ENCODE measurements at regions not wholly inside any gene's neighbourhood (a gene's known extent, or its start where the extent isn't known, plus 50 kb on each side); places are given as distances from the start of the nearest gene placed in this dataset.

- DNase-seq, result no peak
These were observed 443.0 kb upstream of the KLF4 start for GRCh38 chr9:107932601-107933000.

DNA sequence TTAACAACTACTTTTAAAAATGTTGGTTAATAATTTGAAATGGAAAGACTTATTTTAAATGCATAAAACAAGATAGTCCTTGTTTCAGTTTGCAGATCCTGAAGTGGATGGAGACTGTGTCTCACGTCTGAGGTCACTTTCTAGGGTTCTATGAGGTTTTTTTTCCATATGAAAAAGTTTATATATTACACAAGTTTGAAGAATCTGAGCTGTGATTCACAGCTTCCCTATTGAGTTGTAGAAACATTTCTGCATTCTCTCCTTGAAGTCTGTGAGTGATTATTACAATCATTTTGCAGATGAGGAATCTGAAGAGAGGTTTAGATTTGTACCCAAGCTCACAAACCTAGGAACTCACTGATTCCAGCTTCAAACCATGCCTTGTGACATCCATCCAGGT lies 442.5 kb upstream of the KLF4 start:
- no peak for DNase-seq

DNA sequence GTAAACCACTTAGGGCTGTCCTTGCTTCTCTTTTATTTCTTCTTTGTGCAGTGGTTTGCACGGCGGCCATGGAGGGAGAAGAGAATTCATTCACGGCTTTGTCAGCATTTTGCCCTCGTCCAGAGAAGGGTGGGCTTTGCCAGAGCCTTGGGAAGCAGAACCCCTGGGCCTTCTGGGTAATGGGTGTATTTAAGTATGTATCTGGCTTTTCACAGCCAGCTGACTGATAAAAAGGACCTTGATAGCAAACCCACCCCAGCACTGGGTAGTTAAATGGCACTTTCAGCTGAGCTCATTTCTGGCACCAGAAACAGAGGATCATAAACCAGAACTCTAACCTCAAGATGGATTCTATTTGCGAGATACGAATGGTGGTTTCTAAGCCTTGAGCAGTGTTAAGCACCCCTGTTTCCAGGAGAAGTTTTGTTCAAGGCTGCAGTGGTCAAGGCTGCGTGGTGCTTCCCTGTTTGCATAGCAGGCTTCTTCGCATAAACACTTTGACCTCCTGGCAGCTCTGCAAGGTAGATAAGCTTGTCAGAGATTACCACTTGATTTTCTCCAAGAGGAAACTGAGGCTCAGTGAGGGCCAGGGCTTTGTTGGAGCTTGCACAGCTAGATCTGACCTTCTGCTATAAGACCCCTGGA lies 441.6 kb upstream of the KLF4 start:
- no peak for DNase-seq

DNA sequence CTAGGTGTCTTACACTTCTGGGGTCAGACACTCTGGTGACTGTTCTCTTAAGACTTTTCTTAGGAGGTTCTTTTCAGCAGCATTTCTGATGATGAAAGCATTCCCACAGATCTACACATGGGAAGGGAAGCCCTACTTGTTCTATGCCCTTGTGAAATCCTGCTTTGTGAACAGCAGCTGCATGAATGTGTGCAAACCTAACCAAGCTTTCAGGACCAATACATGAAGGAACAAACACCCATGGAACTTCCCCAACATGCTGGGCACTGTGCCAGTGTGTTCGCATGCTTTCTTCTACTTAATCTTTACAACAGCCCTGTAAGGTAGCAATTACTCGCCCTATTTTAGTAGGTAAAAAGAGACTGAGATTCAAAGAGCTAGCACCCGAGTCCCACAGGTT lies 439.9 kb upstream of the KLF4 start:
- no peak for DNase-seq

DNA sequence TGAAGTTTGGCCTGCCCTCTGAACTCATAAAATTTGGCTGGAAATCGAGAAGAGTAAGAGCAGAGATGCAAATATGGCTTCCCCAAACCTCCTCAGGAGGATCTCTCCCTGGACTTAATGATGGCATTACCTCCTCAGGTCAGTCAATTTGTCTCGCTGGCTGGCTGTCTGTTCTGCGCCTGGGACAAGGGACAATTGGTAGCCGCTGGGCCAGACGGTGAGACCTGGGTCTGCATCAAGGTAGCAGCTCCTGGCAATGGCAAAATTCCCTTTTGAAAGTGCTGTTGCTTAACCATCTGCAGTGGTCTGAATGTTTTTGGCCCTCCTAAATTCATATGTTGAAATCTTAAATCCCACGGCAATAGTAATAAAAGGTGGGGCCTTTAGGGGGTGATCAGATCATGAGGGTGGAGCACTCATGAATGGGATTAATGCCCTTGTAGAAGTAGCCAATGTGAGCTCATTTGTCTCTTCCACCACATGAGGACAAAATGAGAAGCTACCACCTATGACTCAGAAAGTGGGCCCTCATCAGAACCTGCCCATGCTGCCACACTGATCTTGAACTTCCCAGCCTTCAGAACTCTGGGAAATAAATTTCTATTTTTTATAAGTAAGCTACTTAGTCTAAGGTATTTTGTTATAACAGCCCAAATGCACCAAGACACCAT lies 439.3 kb upstream of the KLF4 start:
- DNase-seq, result no peak

DNA sequence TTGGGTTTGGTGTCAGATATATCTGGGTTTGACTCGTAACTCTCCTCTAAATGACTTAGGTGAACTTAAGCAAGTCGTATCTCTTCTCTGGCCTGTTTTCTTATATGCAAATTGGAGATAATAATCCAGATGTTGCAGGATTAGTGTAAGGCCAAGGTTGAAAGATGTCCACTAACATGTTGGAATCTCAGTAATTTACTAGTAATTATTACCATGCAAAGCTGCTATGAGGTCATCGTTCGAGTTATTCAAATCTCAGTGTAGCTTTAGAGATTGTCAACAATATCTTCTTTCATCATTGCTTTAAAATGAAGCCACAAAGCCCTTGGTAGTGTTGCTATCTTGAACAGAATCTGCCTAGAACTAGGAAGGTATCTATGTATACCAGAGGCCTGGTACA lies 437.7 kb upstream of the KLF4 start:
- DNase-seq, result no peak

- no peak for DNase-seq
These were observed 436.3 kb upstream of the KLF4 start for GRCh38 chr9:107925749-107926297.

DNA sequence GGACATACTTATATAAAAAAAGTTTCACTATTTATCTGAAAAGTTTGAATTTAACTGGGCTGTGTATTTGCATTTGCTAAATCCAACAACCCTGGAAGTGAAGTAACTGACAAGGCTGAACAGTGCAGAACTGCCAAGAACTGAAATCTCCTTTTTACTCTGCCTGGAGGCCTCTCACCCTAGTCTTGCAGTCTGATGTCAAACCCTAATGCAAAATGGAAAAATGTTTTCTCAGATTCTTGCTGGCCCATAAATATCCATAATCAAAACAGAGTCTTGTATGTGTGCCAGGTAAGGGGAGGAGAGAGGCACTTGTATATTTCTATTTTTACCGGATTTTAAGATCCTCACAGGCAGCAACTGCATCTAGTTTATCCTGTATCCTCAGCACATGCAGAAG lies 432.7 kb upstream of the KLF4 start:
- DNase-seq, result no peak

GRCh38 chr9:107919263-107919662 lies 429.7 kb upstream of the KLF4 start:
- no peak for DNase-seq

- no peak for DNase-seq
These were observed 429.2 kb upstream of the KLF4 start for GRCh38 chr9:107918749-107919148.

DNA sequence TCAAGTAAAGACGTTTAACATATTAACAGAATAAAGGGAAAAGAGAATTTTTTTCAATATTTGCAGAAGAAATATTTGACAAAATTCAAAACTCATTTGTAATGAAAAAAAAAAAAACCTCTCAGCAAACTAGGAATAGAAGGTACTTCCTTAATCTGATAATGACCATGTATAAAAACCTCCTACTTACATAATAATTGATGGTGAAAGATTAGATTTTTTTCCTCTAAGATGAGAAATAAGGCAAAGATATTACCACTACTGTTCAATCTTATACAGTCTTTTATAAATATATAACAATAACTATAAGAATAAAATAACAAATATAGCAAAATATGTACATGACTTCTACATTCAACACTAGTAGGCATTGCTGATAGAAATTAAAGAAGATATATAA lies 424.6 kb upstream of the KLF4 start:
- DNase-seq, result no peak

DNA sequence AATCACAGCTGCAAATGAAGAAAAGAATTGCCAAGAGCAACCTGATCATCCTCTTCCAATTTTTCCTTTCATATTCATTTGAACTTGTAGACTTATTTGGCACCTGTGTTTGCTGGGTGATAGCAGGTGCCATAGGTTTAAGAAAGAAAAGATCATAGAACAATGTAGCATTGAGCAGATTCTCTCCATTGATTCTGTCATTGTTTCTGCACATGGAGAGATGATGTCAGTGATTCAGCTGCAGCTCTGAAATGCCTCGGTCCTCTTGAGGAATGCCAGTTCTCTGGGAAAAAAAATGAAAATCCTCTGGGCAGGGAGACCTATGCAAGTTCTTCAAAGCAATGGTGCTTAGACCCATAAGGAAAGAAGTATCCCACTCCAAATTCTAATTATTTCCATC lies 418.1 kb upstream of the KLF4 start:
- no peak for DNase-seq

DNA sequence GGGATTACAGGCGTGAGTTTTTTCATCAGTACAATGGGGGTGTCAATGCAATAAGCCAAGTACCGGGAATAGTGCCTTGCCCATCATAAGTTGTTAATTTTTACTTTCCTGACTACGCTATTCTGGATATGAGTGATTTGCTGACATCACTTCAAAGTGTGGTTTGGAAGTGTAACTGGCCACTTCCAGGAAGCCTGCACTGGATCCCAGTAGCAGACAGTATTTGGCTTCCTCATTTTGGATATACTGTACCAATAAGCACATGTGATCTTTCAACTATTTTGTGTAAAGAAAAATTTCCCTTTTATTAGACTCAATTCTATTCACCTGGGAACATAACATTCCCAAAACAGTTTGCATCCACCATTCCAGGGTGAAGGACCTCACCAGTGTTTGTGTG lies 417.7 kb upstream of the KLF4 start:
- DNase-seq, result no peak

GRCh38 chr9:107906074-107906473 lies 416.5 kb upstream of the KLF4 start:
- no peak for DNase-seq

DNA sequence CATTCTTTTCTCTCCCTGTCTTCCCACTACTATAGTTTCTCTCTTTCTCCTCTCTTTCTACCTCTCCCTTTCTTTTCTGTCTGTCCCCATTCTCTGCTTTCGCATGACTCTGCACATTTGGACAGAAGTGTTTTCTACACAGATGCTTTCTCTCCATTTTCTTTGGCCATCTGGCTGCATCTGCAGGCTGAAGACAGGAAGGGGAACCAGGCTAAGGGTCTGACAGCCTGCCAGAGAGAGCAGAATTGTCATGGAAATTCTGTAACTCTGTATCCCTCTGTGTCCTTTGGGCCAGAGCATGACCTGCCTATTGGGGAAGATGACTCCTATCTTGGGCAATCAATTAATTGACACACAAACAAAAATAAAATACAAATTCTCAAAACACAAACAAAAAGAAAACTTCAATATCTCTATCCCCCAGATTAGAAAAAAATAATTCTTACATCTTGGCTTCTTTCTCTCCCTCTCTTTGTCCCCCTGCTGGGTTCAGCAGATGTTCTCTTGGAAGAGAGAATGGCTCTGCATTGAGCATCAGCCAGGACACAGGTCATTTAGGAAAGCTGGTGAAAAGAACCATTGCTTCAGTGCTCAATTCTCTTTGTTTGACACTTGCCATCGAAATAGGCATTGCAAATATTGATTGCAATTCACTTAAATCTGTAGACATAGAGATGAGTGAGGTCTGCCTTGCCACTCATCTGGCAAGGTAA lies 415.9 kb upstream of the KLF4 start:
- peak; percentile 33 for DNase-seq

DNA sequence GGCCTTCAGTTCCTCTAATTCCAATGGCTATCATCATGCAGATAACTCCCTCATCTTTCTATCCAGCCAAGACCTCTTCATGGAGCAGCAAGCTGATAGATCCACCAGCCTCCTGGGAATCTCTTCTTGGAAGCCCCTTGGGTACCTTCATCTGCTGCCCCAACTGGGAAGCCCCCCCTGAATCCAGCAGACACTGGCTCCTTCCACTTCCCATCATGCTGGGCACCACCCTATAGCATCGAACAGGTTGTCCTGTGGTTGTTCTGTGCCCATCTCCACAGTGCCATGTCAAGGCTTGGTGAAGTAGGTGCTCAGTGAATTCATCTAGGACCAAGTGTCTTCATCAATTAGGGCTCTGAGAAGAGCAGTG lies 410.4 kb upstream of the KLF4 start:
- DNase-seq, result no peak

DNA sequence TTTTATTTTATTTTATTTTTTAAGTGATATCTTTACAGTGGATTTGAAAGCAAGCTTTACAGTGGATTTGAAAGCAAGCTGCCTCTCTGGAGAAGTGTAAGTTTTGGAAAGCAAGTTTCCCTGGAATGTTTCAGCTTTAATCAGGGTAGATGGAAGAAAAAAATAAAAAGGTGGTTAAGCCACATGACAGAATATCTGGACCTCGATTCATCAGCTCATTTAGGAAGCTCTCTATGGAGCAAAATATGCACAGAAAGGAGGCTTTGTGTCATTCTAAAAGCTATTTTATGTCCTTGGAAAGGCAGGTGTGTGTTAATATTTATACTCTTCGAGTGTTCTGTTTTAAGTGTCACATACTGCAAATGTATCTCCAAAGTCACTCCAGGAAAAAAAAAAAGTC lies 409.2 kb upstream of the KLF4 start:
- no peak for DNase-seq

DNA sequence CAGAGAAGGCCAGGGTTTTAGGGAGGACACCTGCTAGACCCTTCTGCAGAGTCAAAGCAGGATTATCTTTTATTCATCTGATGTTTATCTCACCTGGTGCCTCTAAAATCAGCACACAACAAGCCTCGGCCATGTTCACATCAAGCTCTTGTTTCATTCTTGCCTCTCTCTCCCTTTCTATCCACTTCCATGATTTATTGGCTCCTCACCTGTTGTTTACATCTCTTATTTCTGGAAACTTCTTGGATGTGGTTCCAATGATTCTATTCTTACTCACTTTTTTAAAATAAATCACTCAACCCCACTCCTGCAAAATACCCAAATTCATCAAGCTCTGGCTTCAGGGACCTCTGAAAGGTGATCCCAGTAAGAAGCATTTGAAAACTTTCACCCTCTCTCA lies 407.0 kb upstream of the KLF4 start:
- no peak for DNase-seq

GRCh38 chr9:107895501-107896001 lies 406.0 kb upstream of the KLF4 start:
- DNase-seq, result no peak

GRCh38 chr9:107894572-107895261 lies 405.1 kb upstream of the KLF4 start:
- DNase-seq, result no peak

DNA sequence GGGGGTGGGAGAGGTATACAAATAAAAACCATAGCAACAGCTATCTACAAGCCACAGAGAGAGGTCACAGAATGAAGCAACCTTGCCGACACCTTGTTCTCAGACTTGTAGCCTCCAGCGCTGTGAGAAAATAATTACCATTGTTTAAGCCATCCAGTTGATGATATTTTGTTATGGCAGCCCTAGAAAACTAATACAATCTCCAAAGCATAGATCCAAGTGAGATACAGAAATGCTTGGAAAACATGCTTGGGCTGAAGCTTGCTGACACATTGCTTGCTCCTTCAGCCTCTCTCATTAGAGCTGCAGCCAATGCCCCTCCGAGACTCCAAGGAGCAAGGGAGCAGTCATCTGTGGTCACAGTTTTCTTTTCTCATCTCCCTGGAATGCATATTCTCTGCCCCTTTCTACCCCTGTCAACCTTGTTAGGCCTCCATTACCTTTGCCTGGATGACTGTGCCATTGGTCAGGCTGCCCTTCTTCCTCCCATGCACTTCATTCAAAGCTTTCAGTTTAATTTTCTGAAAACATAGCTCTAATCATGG lies 401.4 kb upstream of the KLF4 start:
- no peak for DNase-seq

GRCh38 chr9:107888773-107889227 lies 399.2 kb upstream of the KLF4 start:
- DNase-seq, result no peak

GRCh38 chr9:107886826-107887225 lies 397.3 kb upstream of the KLF4 start:
- DNase-seq, result peak; percentile 7

Measured in NCI-H524 treated with DMSO at 0.1 percent for 48 hours (cell line).